ENCODE measurements at regions not wholly inside any gene's neighbourhood (a gene's known extent, or its start where the extent isn't known, plus 50 kb on each side); places are given as distances from the start of the nearest gene placed in this dataset.

- H3K23ac ChIP-seq (ENCODE audit: low read depth, low read length) = no peak overlapping the region
- no peak overlapping the region for H4K5ac ChIP-seq (ENCODE audit: low read depth, low read length)
- H4K91ac ChIP-seq (ENCODE audit: insufficient read depth, low read depth, low read length) = no peak overlapping the region
- TF ChIP-seq CEBPB (IDR thresholded peaks at IDR 0.05; ENCODE audit: low read depth, low read length) (no peak), RFX5 (IDR thresholded peaks at IDR 0.05; ENCODE audit: low read depth, low read length) (no peak), MXI1 (IDR thresholded peaks at IDR 0.05; ENCODE audit: borderline replicate concordance, low read depth, low read length) (no peak), NFE2L2 (IDR thresholded peaks at IDR 0.05; ENCODE audit: low read depth, low read length) (no peak), MAZ (IDR thresholded peaks at IDR 0.05; ENCODE audit: borderline replicate concordance, low read depth, low read length) (no peak), RCOR1 (IDR thresholded peaks at IDR 0.05; ENCODE audit: insufficient replicate concordance, low read length) (no peak), FOS (IDR thresholded peaks at IDR 0.05; ENCODE audit: low read depth, low read length) (no peak), BHLHE40 (IDR thresholded peaks at IDR 0.05; ENCODE audit: low read depth, low read length) (no peak), MAFK (IDR thresholded peaks at IDR 0.05; ENCODE audit: low read depth, low read length) (no peak), CTCF (conservative IDR thresholded peaks at IDR 0.05; ENCODE audit: low read depth, low read length) (no peak), RAD21 (IDR thresholded peaks at IDR 0.05; ENCODE audit: low read length) (no peak)
- H4K8ac ChIP-seq (ENCODE audit: low read depth in 2 of 2, low read length in 2 of 2) = no peak overlapping the region
- no peak overlapping the region for H2AK9ac ChIP-seq (replicated peaks; ENCODE audit: low read depth, low read length, poor library complexity)
- ATAC-seq (ENCODE audit: low read depth) (no peak), DNase-seq (no peak)
- no peaks in the 10 kb centered on the region for H3K79me1 ChIP-seq (ENCODE audit: low read depth in 1 of 2, low read length in 2 of 2)
- H3K9me3 ChIP-seq (ENCODE audit: control insufficient read depth, insufficient read depth, low read length) = no peaks in the 10 kb centered on the region
- BruUV-seq (replicated peaks) = no TSS peak
- dilution Hi-C loops (cut with HindIII; ENCODE audit: low sequenced_read_pairs, unreplicated experiment) = no loop called here
- no peak overlapping the region for H3K27ac ChIP-seq (ENCODE audit: insufficient read depth, low read length)
- ChIA-PET POLR2A (ENCODE audit: unreplicated experiment) (no interaction called here), CTCF (no interaction called here)
- no peak overlapping the region for H3K4me3 ChIP-seq (ENCODE audit: insufficient read depth, low read depth, low read length)
- no peak overlapping the region for H2BK120ac ChIP-seq (ENCODE audit: low read depth, low read length)
- no peak overlapping the region for H3K18ac ChIP-seq (ENCODE audit: low read depth, low read length)
- peaks cover 3% of the 10 kb centered on the region; the same call in 1 of the 2 replicates for H3K9me1 ChIP-seq (ENCODE audit: insufficient read depth, low read length)
- no peak overlapping the region for H2BK20ac ChIP-seq (ENCODE audit: low read depth, low read length)
- H3K14ac ChIP-seq (replicated peaks; ENCODE audit: low read depth, low read length) = no peak overlapping the region
- H3K9ac ChIP-seq (ENCODE audit: low read depth, low read length) = no peak overlapping the region
- H2BK15ac ChIP-seq (ENCODE audit: low read depth, low read length) = no peak overlapping the region
- in situ Hi-C loops (cut with MboI; ENCODE audit: low sequenced_read_pairs) = no loop called here
- H3K4me1 ChIP-seq (ENCODE audit: control insufficient read depth, insufficient read depth, low read length) = peaks cover 8% of the 10 kb centered on the region
- no peak overlapping the region for H2BK5ac ChIP-seq (ENCODE audit: low read depth, low read length, poor library complexity, severe bottlenecking)
- H3K27me3 ChIP-seq (ENCODE audit: control insufficient read depth, insufficient read depth, low read length) = peaks cover 13% of the 10 kb centered on the region
- intact Hi-C loops (cut with micrococcal nuclease) = no loop called here
- H4K20me1 ChIP-seq (ENCODE audit: insufficient read depth, low read length) = no peaks in the 10 kb centered on the region
- no peaks in the 10 kb centered on the region for H3K36me3 ChIP-seq (ENCODE audit: control insufficient read depth, insufficient read depth, low read length)
- no peak overlapping the region for H3K56ac ChIP-seq (ENCODE audit: extremely low read depth, insufficient read depth, low read length)
- no peak overlapping the region for H3K4ac ChIP-seq (ENCODE audit: low read depth, low read length)
- H2AFZ ChIP-seq (replicated peaks; ENCODE audit: low read length, poor library complexity) = no peak overlapping the region
- H2AK5ac ChIP-seq (ENCODE audit: low read depth, low read length) = no peak overlapping the region
- 74% methylated on average over 6 of the region's 6 CpGs; no CpG with 5 or more reads in 1 of the 2 experiments for WGBS, 2 experiments (ENCODE audit: extremely low coverage in 2 of 2, insufficient read length in 1 of 2)
- H3K4me2 ChIP-seq (ENCODE audit: low read depth, low read length) = no peak overlapping the region
Measured at GRCh38 chr9:109715344-109715743, 64.7 kb upstream of the PALM2AKAP2 start.

Measured in IMR-90 (cell line).